ENCODE measurements at regions not wholly inside any gene's neighbourhood (a gene's known extent, or its start where the extent isn't known, plus 50 kb on each side); places are given as distances from the start of the nearest gene placed in this dataset.

- peak; percentile 36 for DNase-seq (ENCODE audit: extremely low spot score, unreplicated experiment)
- TF ChIP-seq CTCF (IDR thresholded peaks at IDR 0.05), result no peak
- no peaks in the 10 kb centered on the region for H3K36me3 Mint-ChIP-seq (ENCODE audit: unreplicated experiment)
- no peak overlapping the region for H3K4me3 Mint-ChIP-seq (ENCODE audit: unreplicated experiment)
- peaks cover 12% of the 10 kb centered on the region for H3K9me3 Mint-ChIP-seq (ENCODE audit: unreplicated experiment)
- H3K4me1 Mint-ChIP-seq (ENCODE audit: unreplicated experiment), result peaks cover 4% of the 10 kb centered on the region
- no peak overlapping the region for H3K27ac Mint-ChIP-seq (ENCODE audit: unreplicated experiment)
- H3K27me3 Mint-ChIP-seq (ENCODE audit: unreplicated experiment), result no peaks in the 10 kb centered on the region
Measured at GRCh38 chr7:46178661-46179060, 257.6 kb upstream of the IGFBP3 start.

GRCh38 chr7:46177821-46178220 is 256.7 kb upstream of the IGFBP3 start:
- DNase-seq (ENCODE audit: extremely low spot score, unreplicated experiment), result peak; percentile 8
- peaks cover 4% of the 10 kb centered on the region for H3K4me1 Mint-ChIP-seq (ENCODE audit: unreplicated experiment)
- H3K4me3 Mint-ChIP-seq (ENCODE audit: unreplicated experiment), result no peak overlapping the region
- no peaks in the 10 kb centered on the region for H3K36me3 Mint-ChIP-seq (ENCODE audit: unreplicated experiment)
- H3K9me3 Mint-ChIP-seq (ENCODE audit: unreplicated experiment), result peaks cover 12% of the 10 kb centered on the region
- no peak for TF ChIP-seq CTCF (IDR thresholded peaks at IDR 0.05)
- H3K27ac Mint-ChIP-seq (ENCODE audit: unreplicated experiment), result no peak overlapping the region
- H3K27me3 Mint-ChIP-seq (ENCODE audit: unreplicated experiment), result no peaks in the 10 kb centered on the region

GRCh38 chr7:46175221-46175620 is 254.1 kb upstream of the IGFBP3 start:
- no peak overlapping the region for H3K4me3 Mint-ChIP-seq (ENCODE audit: unreplicated experiment)
- peak; percentile 19 for DNase-seq (ENCODE audit: extremely low spot score, unreplicated experiment)
- no peaks in the 10 kb centered on the region for H3K9me3 Mint-ChIP-seq (ENCODE audit: unreplicated experiment)
- no peak for TF ChIP-seq CTCF (IDR thresholded peaks at IDR 0.05)
- H3K27me3 Mint-ChIP-seq (ENCODE audit: unreplicated experiment), result no peaks in the 10 kb centered on the region
- peaks cover 10% of the 10 kb centered on the region for H3K4me1 Mint-ChIP-seq (ENCODE audit: unreplicated experiment)
- H3K27ac Mint-ChIP-seq (ENCODE audit: unreplicated experiment), result no peak overlapping the region
- no peaks in the 10 kb centered on the region for H3K36me3 Mint-ChIP-seq (ENCODE audit: unreplicated experiment)

GRCh38 chr7:46174196-46174580 is 253.1 kb upstream of the IGFBP3 start:
- H3K4me3 Mint-ChIP-seq (ENCODE audit: unreplicated experiment), result no peak overlapping the region
- no peaks in the 10 kb centered on the region for H3K9me3 Mint-ChIP-seq (ENCODE audit: unreplicated experiment)
- peaks cover 16% of the 10 kb centered on the region for H3K4me1 Mint-ChIP-seq (ENCODE audit: unreplicated experiment)
- peak; percentile 15 for DNase-seq (ENCODE audit: extremely low spot score, unreplicated experiment)
- no peak overlapping the region for H3K27ac Mint-ChIP-seq (ENCODE audit: unreplicated experiment)
- H3K36me3 Mint-ChIP-seq (ENCODE audit: unreplicated experiment), result no peaks in the 10 kb centered on the region
- TF ChIP-seq CTCF (IDR thresholded peaks at IDR 0.05), result no peak
- H3K27me3 Mint-ChIP-seq (ENCODE audit: unreplicated experiment), result no peaks in the 10 kb centered on the region

GRCh38 chr7:46173476-46174195 is 252.6 kb upstream of the IGFBP3 start:
- peak; percentile 71 for DNase-seq (ENCODE audit: extremely low spot score, unreplicated experiment)
- no peaks in the 10 kb centered on the region for H3K36me3 Mint-ChIP-seq (ENCODE audit: unreplicated experiment)
- H3K27ac Mint-ChIP-seq (ENCODE audit: unreplicated experiment), result no peak overlapping the region
- H3K4me3 Mint-ChIP-seq (ENCODE audit: unreplicated experiment), result no peak overlapping the region
- no peaks in the 10 kb centered on the region for H3K27me3 Mint-ChIP-seq (ENCODE audit: unreplicated experiment)
- peaks cover 13% of the 10 kb centered on the region for H3K4me1 Mint-ChIP-seq (ENCODE audit: unreplicated experiment)
- H3K9me3 Mint-ChIP-seq (ENCODE audit: unreplicated experiment), result no peaks in the 10 kb centered on the region
- no peak for TF ChIP-seq CTCF (IDR thresholded peaks at IDR 0.05)
